BLaER1 treated with 17β-estradiol and CSF1 and Interleukin-3, amounts not matched to agents 10 nM and 100 nM (cell line): ENCODE measurements at regions not wholly inside any gene's neighbourhood (a gene's known extent, or its start where the extent isn't known, plus 50 kb on each side); places are given as distances from the start of the nearest gene placed in this dataset.
"Not testable (repeated sequence)": the region's sequence is repeated elsewhere in the genome, so short reads cannot be mapped to it uniquely, and the experiment has no call there.

Experiments used
- H3K27ac ChIP-seq, 11 experiments: shearing (Covaris generic); formaldehyde crosslinking; 2 replicates each; pipeline ENCODE4 v1.8.1; 2022
- H3K27me3 ChIP-seq, 11 experiments: shearing (Covaris generic); formaldehyde crosslinking; 2 replicates each; pipeline ENCODE4 v1.8.1; 2022
- H3K36me3 ChIP-seq, 11 experiments: shearing (Covaris generic); formaldehyde crosslinking; 2 replicates each; pipeline ENCODE4 v1.8.1; 2022
- H3K4me1 ChIP-seq, 10 experiments: shearing (Covaris generic); formaldehyde crosslinking; 2 replicates each; pipeline ENCODE4 v1.8.1; 2022
- H3K4me2 ChIP-seq, 11 experiments: shearing (Covaris generic); formaldehyde crosslinking; 2 replicates each; pipeline ENCODE4 v1.8.1; 2022
- H3K4me3 ChIP-seq, 10 experiments: shearing (Covaris generic); formaldehyde crosslinking; 2 replicates each; pipeline ENCODE4 v1.8.1; 2022
- H3K9ac ChIP-seq, 11 experiments: shearing (Covaris generic); formaldehyde crosslinking; 2 replicates each; pipeline ENCODE4 v1.8.1; 2022
- H3K9me3 ChIP-seq, 11 experiments: shearing (Covaris generic); formaldehyde crosslinking; replicated peaks in 1 of 11; 2 replicates each; pipeline ENCODE4 v1.8.1; 2022
- H4K20me1 ChIP-seq, 11 experiments: shearing (Covaris generic); formaldehyde crosslinking; 2 replicates each; pipeline ENCODE4 v1.8.1; 2022
- Cebpa-rat ChIP-seq, 11 experiments: shearing (Covaris generic); IDR thresholded peaks; 2 replicates each; pipeline ENCODE4 v1.8.1; 2022

DNA sequence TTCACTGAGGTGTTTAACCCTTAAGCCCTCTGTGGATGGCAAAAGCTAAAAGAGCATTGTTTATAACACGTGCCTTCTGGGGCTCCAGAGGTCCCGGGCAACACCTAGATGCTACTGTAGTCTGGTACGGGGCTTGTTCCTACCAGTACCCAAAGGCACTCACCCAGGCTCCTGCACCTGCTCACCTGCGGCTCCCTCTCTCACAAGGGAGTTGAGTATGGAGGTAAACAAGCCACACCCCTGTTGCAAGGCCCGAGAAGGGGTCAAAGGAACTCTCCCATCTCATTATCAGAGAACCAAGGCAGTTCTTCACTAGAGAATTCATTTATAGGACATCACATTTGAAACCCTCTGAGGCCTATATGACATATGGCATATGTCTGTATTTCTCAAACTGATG is 53.4 kb upstream of the IL6ST start:
- no peak overlapping the region for H3K9ac ChIP-seq
- H3K36me3 ChIP-seq: peaks cover 0 to 4% (median 0%) of the 10 kb centered on the region in 11 experiments; a peak in 2 of 22 replicates
- peaks cover 35 to 50% (median 42%) of the 10 kb centered on the region in 10 experiments for H3K4me1 ChIP-seq
- no peak for TF ChIP-seq Cebpa-rat (IDR thresholded peaks at IDR 0.05)
- no peaks in the 10 kb centered on the region for H3K27me3 ChIP-seq
- no peak overlapping the region for H3K4me3 ChIP-seq
- H3K9me3 ChIP-seq: peaks cover 10 to 36% (median 23%) of the 10 kb centered on the region in 11 experiments
- peak overlapping the region in 2 of 11 experiments; percentile 18 to 32; a peak in 1 of 22 replicates for H3K4me2 ChIP-seq
- no peak overlapping the region; a peak in 1 of 22 replicates for H3K27ac ChIP-seq
- H4K20me1 ChIP-seq: no peaks in the 10 kb centered on the region

DNA sequence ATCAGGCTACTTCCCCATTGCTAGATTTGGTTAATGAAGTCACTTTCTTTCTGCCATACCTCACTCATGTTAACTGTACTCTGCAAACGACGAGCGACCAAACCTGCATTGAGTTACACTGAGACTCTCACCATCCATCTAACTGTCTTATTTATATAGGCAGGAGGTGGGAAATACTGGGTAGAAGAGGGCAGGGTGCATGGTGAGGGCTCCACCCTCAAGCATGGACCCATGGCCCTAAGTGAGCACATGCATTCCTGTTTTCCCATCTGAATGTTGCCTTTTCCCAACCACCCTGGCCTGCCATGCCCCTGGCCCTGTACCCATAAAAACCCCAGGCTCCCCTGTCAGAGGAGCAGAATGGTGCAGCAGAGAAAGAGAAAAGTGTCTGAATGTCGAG is 52.7 kb upstream of the IL6ST start:
- Histone ChIP-seq H3K4me3 (no peak overlapping the region), H3K4me2 (0 out of 22 replicates have a peak overlapping the region, but pooled peaks of 1 of the 11 experiments have one; percentile 10), H4K20me1 (no peaks in the 10 kb centered on the region), H3K36me3 (no peaks in the 10 kb centered on the region), H3K4me1 (peaks cover 35 to 50% (median 42%) of the 10 kb centered on the region in 10 experiments), H3K27ac (no peak overlapping the region), H3K9me3 (peaks cover 4 to 30% (median 16%) of the 10 kb centered on the region in 11 experiments; a peak in 19 of 22 replicates), H3K9ac (no peak overlapping the region), H3K27me3 (no peaks in the 10 kb centered on the region)
- TF ChIP-seq Cebpa-rat (IDR thresholded peaks at IDR 0.05): no peak

DNA sequence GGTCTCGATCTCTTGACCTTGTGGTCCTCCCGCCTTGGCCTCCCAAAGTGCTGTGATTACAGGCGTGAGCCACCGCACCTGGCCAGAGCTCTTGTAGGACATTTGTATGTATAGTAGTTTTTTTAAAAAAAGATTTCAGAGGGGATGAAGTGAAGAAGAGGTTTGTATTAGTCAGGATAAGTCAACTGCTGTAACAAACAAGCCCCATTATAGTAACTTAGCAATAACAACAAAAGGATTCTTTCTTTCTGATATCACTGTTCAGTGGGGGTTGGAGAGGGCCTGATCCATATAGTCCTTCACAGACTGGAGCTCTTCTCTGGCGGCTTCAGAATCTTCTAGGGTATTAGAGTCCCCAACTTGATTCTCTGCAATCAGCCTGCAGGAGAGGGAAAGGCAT is 50.7 kb upstream of the IL6ST start:
- H4K20me1 ChIP-seq: no peaks in the 10 kb centered on the region
- H3K27me3 ChIP-seq: no peaks in the 10 kb centered on the region
- no peak overlapping the region for H3K4me2 ChIP-seq
- no peak overlapping the region for H3K27ac ChIP-seq
- TF ChIP-seq Cebpa-rat (IDR thresholded peaks at IDR 0.05): no peak
- peaks cover 4 to 24% (median 9%) of the 10 kb centered on the region in 11 experiments; a peak in 16 of 22 replicates for H3K9me3 ChIP-seq
- no peaks in the 10 kb centered on the region for H3K36me3 ChIP-seq
- no peak overlapping the region for H3K4me3 ChIP-seq
- H3K4me1 ChIP-seq: peaks cover 23 to 36% (median 27%) of the 10 kb centered on the region in 10 experiments
- no peak overlapping the region for H3K9ac ChIP-seq

DNA sequence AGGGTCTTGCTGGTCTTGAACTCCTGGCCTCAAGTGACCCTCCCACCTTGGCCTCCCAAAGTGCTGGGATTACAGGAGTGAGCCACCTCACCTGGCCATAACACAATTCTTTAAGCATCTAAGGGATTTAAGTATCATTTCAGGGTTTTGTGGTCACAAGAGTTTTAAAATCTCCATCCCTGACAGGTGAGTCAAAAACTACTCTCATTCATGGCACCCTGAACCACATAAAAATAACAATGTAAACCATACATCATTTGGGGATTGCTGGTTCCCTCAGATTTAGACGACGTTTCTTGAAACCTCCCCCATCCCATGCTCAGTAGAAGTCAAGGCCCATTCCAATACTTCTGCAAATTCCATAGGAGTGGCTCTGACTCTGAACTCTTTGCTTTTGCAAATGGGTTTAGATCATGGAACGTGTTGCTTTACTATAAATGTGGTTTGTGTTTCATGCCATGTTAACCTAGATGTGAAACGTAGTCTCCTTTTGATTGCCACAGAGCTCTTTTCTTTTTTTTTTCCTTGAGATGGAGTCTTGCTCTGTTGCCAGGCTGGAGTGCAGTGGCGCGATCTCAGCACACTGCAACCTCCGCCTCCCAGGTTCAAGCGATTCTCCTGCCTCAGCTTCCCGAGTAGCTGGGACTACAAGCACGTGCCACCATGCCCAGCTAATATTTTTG is 50.1 kb upstream of the IL6ST start:
- not testable (repeated sequence) for H4K20me1 ChIP-seq, H3K4me2 ChIP-seq, H3K4me3 ChIP-seq, H3K27me3 ChIP-seq, H3K36me3 ChIP-seq, H3K9ac ChIP-seq, H3K27ac ChIP-seq
- H3K4me1 ChIP-seq: peaks cover 17 to 36% (median 24%) of the 10 kb centered on the region in 10 experiments
- peaks cover 4 to 24% (median 10%) of the 10 kb centered on the region in 11 experiments; a peak in 16 of 22 replicates for H3K9me3 ChIP-seq
